NB4 (cell line): ENCODE measurements at regions not wholly inside any gene's neighbourhood (a gene's known extent, or its start where the extent isn't known, plus 50 kb on each side); places are given as distances from the start of the nearest gene placed in this dataset.

ENCODE experiments used
- DNase-seq: peaks from one replicate; pipeline ENCODE4 v3.0.0; 2010; ENCODE audit warnings: low read depth
- H3K4me3 ChIP-seq: one replicate; pipeline ENCODE4 v1.5.1; 2011; ENCODE audit warnings: mild to moderate bottlenecking, low read depth, low read length, moderate library complexity
- CTCF ChIP-seq: IDR thresholded peaks from one replicate; pipeline ENCODE4 v1.5.1; 2012; ENCODE audit warnings: low read depth, low read length
- MAX ChIP-seq: IDR thresholded peaks from 2 replicates; pipeline ENCODE4 v1.6.1; 2011; ENCODE audit warnings: low read depth, low read length
- MYC ChIP-seq: IDR thresholded peaks from 2 replicates; pipeline ENCODE4 v1.6.1; 2011; ENCODE audit warnings: low read depth, low read length
- POLR2A ChIP-seq: IDR thresholded peaks from 2 replicates; pipeline ENCODE4 v1.6.1; 2011; ENCODE audit warnings: mild to moderate bottlenecking; ENCODE audit not compliant: insufficient read length; ENCODE audit errors: extremely low read depth

GRCh38 chr15:95584088-95584487 is 746.4 kb upstream of the NR2F2 start:
- no peak overlapping the region for H3K4me3 ChIP-seq
- no peak for DNase-seq
- no peak for TF ChIP-seq POLR2A
- no peak for TF ChIP-seq CTCF

- TF ChIP-seq CTCF (no peak), MYC (no peak), MAX (no peak), POLR2A (no peak)
- no peak for DNase-seq
- no peak overlapping the region for H3K4me3 ChIP-seq
These were observed 742.4 kb upstream of the NR2F2 start for GRCh38 chr15:95588056-95588455.

GRCh38 chr15:95590533-95591044 is 739.9 kb upstream of the NR2F2 start:
- no peak overlapping the region for H3K4me3 ChIP-seq
- no peak for DNase-seq
- TF ChIP-seq CTCF, result no peak
- TF ChIP-seq MYC, result no peak
- TF ChIP-seq POLR2A, result no peak
- TF ChIP-seq MAX, result no peak

GRCh38 chr15:95591270-95591669 is 739.2 kb upstream of the NR2F2 start:
- TF ChIP-seq MYC (no peak), POLR2A (no peak), CTCF (no peak), MAX (no peak)
- DNase-seq, result no peak
- no peak overlapping the region for H3K4me3 ChIP-seq

- DNase-seq, result no peak
- TF ChIP-seq MAX, result no peak
- TF ChIP-seq POLR2A, result no peak
- no peak for TF ChIP-seq CTCF
- TF ChIP-seq MYC, result no peak
- no peak overlapping the region for H3K4me3 ChIP-seq
These were observed 738.6 kb upstream of the NR2F2 start for GRCh38 chr15:95591886-95592285.

- TF ChIP-seq CTCF (no peak), MYC (no peak), MAX (no peak), POLR2A (no peak)
- DNase-seq, result no peak
These were observed 736.0 kb upstream of the NR2F2 start for GRCh38 chr15:95594496-95594895.

More at GRCh38 chr15:95594496-95594895, 736.0 kb upstream of the NR2F2 start:
- no peak overlapping the region for H3K4me3 ChIP-seq
